Progenitor cell of endocrine pancreas (in vitro differentiated cells): ENCODE measurements at regions not wholly inside any gene's neighbourhood (a gene's known extent, or its start where the extent isn't known, plus 50 kb on each side); places are given as distances from the start of the nearest gene placed in this dataset.
"Not testable (repeated sequence)": the region's sequence is repeated elsewhere in the genome, so short reads cannot be mapped to it uniquely, and the experiment has no call there.

ENCODE experiments used
- DNase-seq: peaks from one replicate; pipeline ENCODE4 v3.0.0; 2021; ENCODE audit warnings: low spot score; ENCODE audit not compliant: unreplicated experiment
- H3K27ac Mint-ChIP-seq: 2 replicates; pipeline ENCODE4 v1.8.0; 2021; ENCODE audit warnings: mild to moderate bottlenecking, moderate library complexity, mixed read lengths
- H3K27me3 Mint-ChIP-seq: 2 replicates; pipeline ENCODE4 v1.8.0; 2021; ENCODE audit warnings: mixed read lengths
- H3K36me3 Mint-ChIP-seq: 2 replicates; pipeline ENCODE4 v1.8.0; 2022; ENCODE audit warnings: mixed read lengths; ENCODE audit not compliant: insufficient read depth
- H3K4me1 Mint-ChIP-seq: 2 replicates; pipeline ENCODE4 v1.8.0; 2021; ENCODE audit warnings: low read depth, mixed read lengths
- H3K4me3 Mint-ChIP-seq: 2 replicates; pipeline ENCODE4 v1.8.0; 2021; ENCODE audit warnings: low read depth, mild to moderate bottlenecking, moderate library complexity, mixed read lengths
- H3K9me3 Mint-ChIP-seq: 2 replicates; pipeline ENCODE4 v1.8.0; 2021; ENCODE audit warnings: low read depth, mixed read lengths
- CTCF ChIP-seq: fragments of 200-600 bp; sonication (generic); IDR thresholded peaks from one replicate; pipeline ENCODE4 v1.5.0; 2021; ENCODE audit warnings: antibody characterized with exemption, mild to moderate bottlenecking; ENCODE audit not compliant: unreplicated experiment

GRCh38 chr7:13615679-13616078 lies 373.8 kb downstream of the ETV1 start:
- Mint-ChIP-seq H3K4me1 (no peaks in the 10 kb centered on the region), H3K9me3 (peaks cover 17% of the 10 kb centered on the region), H3K27me3 (no peaks in the 10 kb centered on the region), H3K27ac (no peak overlapping the region), H3K36me3 (peaks cover 5% of the 10 kb centered on the region), H3K4me3 (no peak overlapping the region)
- no peak for TF ChIP-seq CTCF
- no peak for DNase-seq

GRCh38 chr7:13627455-13627854 lies 362.0 kb downstream of the ETV1 start:
- TF ChIP-seq CTCF, result no peak
- H3K27ac Mint-ChIP-seq, result no peak overlapping the region
- no peaks in the 10 kb centered on the region for H3K27me3 Mint-ChIP-seq

GRCh38 chr7:13628239-13629001 lies 361.0 kb downstream of the ETV1 start:
- H3K9me3 Mint-ChIP-seq, result peaks cover 7% of the 10 kb centered on the region
- TF ChIP-seq CTCF, result no peak
- no peak for DNase-seq
- peaks cover 5% of the 10 kb centered on the region for H3K4me1 Mint-ChIP-seq
- no peaks in the 10 kb centered on the region for H3K27me3 Mint-ChIP-seq
- H3K4me3 Mint-ChIP-seq, result no peak overlapping the region
- no peak overlapping the region for H3K27ac Mint-ChIP-seq
- H3K36me3 Mint-ChIP-seq, result no peaks in the 10 kb centered on the region

More at GRCh38 chr7:13627455-13627854, 362.0 kb downstream of the ETV1 start:
- DNase-seq, result no peak
- no peak overlapping the region for H3K4me3 Mint-ChIP-seq
- H3K9me3 Mint-ChIP-seq, result peaks cover 7% of the 10 kb centered on the region
- H3K4me1 Mint-ChIP-seq, result peaks cover 5% of the 10 kb centered on the region
- no peaks in the 10 kb centered on the region for H3K36me3 Mint-ChIP-seq

GRCh38 chr7:13631207-13632049 lies 358.0 kb downstream of the ETV1 start:
- H3K27ac Mint-ChIP-seq, H3K36me3 Mint-ChIP-seq, H3K4me1 Mint-ChIP-seq: not testable (repeated sequence)

GRCh38 chr7:13633857-13634256 lies 355.6 kb downstream of the ETV1 start:
- Mint-ChIP-seq H3K36me3 (peaks cover 2% of the 10 kb centered on the region), H3K4me1 (peaks cover 6% of the 10 kb centered on the region), H3K27ac (no peak overlapping the region), H3K27me3 (no peaks in the 10 kb centered on the region), H3K4me3 (no peak overlapping the region), H3K9me3 (peaks cover 5% of the 10 kb centered on the region)
- no peak for DNase-seq
- no peak for TF ChIP-seq CTCF

More at GRCh38 chr7:13631207-13632049, 358.0 kb downstream of the ETV1 start:
- H3K9me3 Mint-ChIP-seq, H3K4me3 Mint-ChIP-seq, DNase-seq, H3K27me3 Mint-ChIP-seq: not testable (repeated sequence)
